ENCODE measurements at regions not wholly inside any gene's neighbourhood (a gene's known extent, or its start where the extent isn't known, plus 50 kb on each side); places are given as distances from the start of the nearest gene placed in this dataset.

GRCh38 chr12:115135800-115136211, 451.8 kb upstream of the TBX3 start:
- TF ChIP-seq EZH2 (IDR thresholded peaks at IDR 0.05; ENCODE audit: insufficient read depth, poor library complexity, severe bottlenecking) = no peak
- TF ChIP-seq EZH2phosphoT487 (IDR thresholded peaks at IDR 0.05; ENCODE audit: insufficient read depth, low read depth) = no peak

Measured in GM23248 (cell line).